Mesendoderm (in vitro differentiated cells): ENCODE measurements at regions not wholly inside any gene's neighbourhood (a gene's known extent, or its start where the extent isn't known, plus 50 kb on each side); places are given as distances from the start of the nearest gene placed in this dataset.

ENCODE experiments used
- DNase-seq: peaks from one replicate; pipeline ENCODE4 v3.0.0; 2013
- H2AK5ac ChIP-seq: 2 replicates; pipeline ENCODE4 v1.6.1; 2013; ENCODE audit warnings: low read length, inconsistent platforms
- H2BK120ac ChIP-seq: 2 replicates; pipeline ENCODE4 v1.6.1; 2013; ENCODE audit warnings: low read depth, mild to moderate bottlenecking, low read length, moderate library complexity, mixed read lengths
- H2BK15ac ChIP-seq: replicated peaks from 2 replicates; pipeline ENCODE4 v1.6.1; 2013; ENCODE audit warnings: low read depth, mild to moderate bottlenecking, moderate library complexity
- H2BK5ac ChIP-seq: 2 replicates; pipeline ENCODE4 v1.6.1; 2013; ENCODE audit warnings: low read length, inconsistent platforms
- H3K18ac ChIP-seq: 2 replicates; pipeline ENCODE4 v1.6.1; 2013; ENCODE audit warnings: mild to moderate bottlenecking, low read length, mixed read lengths
- H3K23ac ChIP-seq: one replicate; pipeline ENCODE4 v1.6.1; 2013; ENCODE audit warnings: low read length
- H3K27ac ChIP-seq: 2 replicates; pipeline ENCODE4 v1.5.1; 2013; ENCODE audit warnings: low read depth, mild to moderate bottlenecking, inconsistent platforms, low read length, moderate library complexity
- H3K27me3 ChIP-seq: 2 replicates; pipeline ENCODE4 v1.6.1; 2013; ENCODE audit warnings: low read length, control low read depth, mild to moderate bottlenecking, inconsistent platforms; ENCODE audit not compliant: insufficient read depth, poor library complexity
- H3K36me3 ChIP-seq: 2 replicates; pipeline ENCODE4 v1.6.1; 2013; ENCODE audit warnings: low read length, inconsistent platforms; ENCODE audit not compliant: control insufficient read depth, insufficient read depth
- H3K4ac ChIP-seq: one replicate; pipeline ENCODE4 v1.6.1; 2013; ENCODE audit warnings: low read depth, mild to moderate bottlenecking, low read length, moderate library complexity
- H3K4me1 ChIP-seq: 2 replicates; pipeline ENCODE4 v1.6.1; 2013; ENCODE audit warnings: low read depth, low read length, inconsistent platforms; ENCODE audit not compliant: control insufficient read depth
- H3K4me2 ChIP-seq: 2 replicates; pipeline ENCODE4 v1.6.1; 2013; ENCODE audit warnings: low read length
- H3K4me3 ChIP-seq: 2 replicates; pipeline ENCODE4 v1.5.1; 2013; ENCODE audit warnings: mild to moderate bottlenecking, low read length
- H3K56ac ChIP-seq: one replicate; pipeline ENCODE4 v1.6.1; 2013; ENCODE audit warnings: low read length
- H3K79me1 ChIP-seq: 2 replicates; pipeline ENCODE4 v1.6.1; 2013; ENCODE audit warnings: low read length, inconsistent platforms
- H3K79me2 ChIP-seq: 2 replicates; pipeline ENCODE4 v1.6.1; 2013; ENCODE audit warnings: mild to moderate bottlenecking, low read length; ENCODE audit not compliant: control insufficient read depth, insufficient read depth
- H3K9ac ChIP-seq: 2 replicates; pipeline ENCODE4 v1.6.1; 2013; ENCODE audit warnings: low read length, inconsistent platforms
- H4K5ac ChIP-seq: one replicate; pipeline ENCODE4 v1.6.1; 2013; ENCODE audit warnings: low read length
- H4K8ac ChIP-seq: one replicate; pipeline ENCODE4 v1.6.1; 2013; ENCODE audit warnings: low read depth, mild to moderate bottlenecking, control low read depth, low read length, moderate library complexity
- WGBS: extraction: QIAGEN DNeasy Blood & Tissue Kit; methylation state at CpG from one replicate; pipeline ENCODE4 v1.1.7; 2013; ENCODE audit warnings: low lambda C conversion rate, missing lambda C conversion rate; ENCODE audit not compliant: insufficient coverage; ENCODE audit errors: extremely low coverage; 5-methylcytosine and 5-hydroxymethylcytosine counted together

DNA sequence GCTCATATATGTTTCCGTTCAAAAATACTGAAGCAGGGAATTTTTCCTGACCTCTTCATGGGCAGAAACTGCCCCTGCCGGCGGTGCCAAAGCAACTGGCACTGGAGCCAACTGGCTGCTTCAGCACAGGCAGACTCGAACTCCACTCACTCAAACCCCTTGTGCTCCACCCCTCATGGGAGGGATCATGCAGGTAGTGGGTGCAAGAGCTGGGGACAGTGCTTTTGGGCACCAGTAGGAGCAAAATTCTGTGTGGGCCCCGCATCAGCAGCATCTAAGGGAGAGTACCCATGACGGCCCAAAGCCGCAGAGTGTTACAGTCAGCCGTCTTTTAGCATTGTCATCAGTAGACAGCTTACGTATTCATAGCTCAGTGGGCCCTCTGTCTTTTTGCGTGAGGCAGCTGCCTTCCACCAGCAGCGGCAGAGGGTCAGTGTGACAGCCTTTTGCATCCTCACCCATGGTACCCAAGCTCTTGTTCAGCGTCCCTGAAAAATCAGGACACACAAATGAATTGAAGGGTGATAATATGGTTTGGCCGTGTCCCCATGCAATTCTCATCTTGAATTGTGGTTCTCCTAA, 393.8 kb downstream of the SLITRK6 start:
- no CpG with 5 or more reads among the region's 13 CpGs for WGBS
- Histone ChIP-seq H2AK5ac (no peak overlapping the region), H3K79me2 (no peaks in the 10 kb centered on the region), H3K4me1 (no peaks in the 10 kb centered on the region), H3K4ac (no peak overlapping the region), H3K18ac (no peak overlapping the region), H3K9ac (no peak overlapping the region), H3K27ac (no peak overlapping the region), H2BK5ac (no peak overlapping the region), H3K23ac (no peak overlapping the region), H3K56ac (no peak overlapping the region), H4K5ac (no peak overlapping the region), H3K27me3 (no peaks in the 10 kb centered on the region), H3K79me1 (no peaks in the 10 kb centered on the region), H3K4me2 (no peak overlapping the region), H3K36me3 (no peaks in the 10 kb centered on the region), H4K8ac (no peak overlapping the region), H2BK15ac (no peak overlapping the region), H3K4me3 (no peak overlapping the region), H2BK120ac (no peak overlapping the region)
- DNase-seq = no peak

DNA sequence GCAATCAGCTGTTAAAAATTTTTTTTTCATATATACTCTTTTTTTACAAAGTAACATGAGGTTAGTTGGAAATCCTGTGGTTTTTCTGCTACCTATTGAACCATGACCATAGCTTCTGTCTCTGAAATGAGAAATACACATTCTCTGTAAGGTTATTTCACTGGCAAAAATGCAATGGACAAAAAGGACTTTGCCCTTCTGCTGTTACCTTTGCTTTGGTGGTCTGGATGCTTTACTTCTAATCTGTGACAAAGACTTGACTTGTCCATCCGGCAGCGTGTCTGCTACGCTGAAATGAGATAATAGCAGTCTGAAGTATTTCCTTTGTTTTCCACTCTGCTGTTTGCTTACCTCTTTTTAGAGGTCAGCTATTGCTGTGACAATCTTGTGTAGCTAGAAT, 412.8 kb downstream of the SLITRK6 start:
- no peak overlapping the region for H3K4ac ChIP-seq
- WGBS = no CpG with 5 or more reads among the region's 3 CpGs
- no peak overlapping the region for H3K27ac ChIP-seq
- no peak overlapping the region for H3K4me2 ChIP-seq
- H3K79me1 ChIP-seq = no peaks in the 10 kb centered on the region
- no peak overlapping the region for H3K23ac ChIP-seq
- H4K8ac ChIP-seq = no peak overlapping the region
- DNase-seq = peak; percentile 1
- H2BK120ac ChIP-seq = no peak overlapping the region
- H3K4me1 ChIP-seq = no peaks in the 10 kb centered on the region
- no peak overlapping the region for H2BK15ac ChIP-seq
- no peaks in the 10 kb centered on the region for H3K27me3 ChIP-seq
- H3K36me3 ChIP-seq = no peaks in the 10 kb centered on the region
- no peak overlapping the region for H3K4me3 ChIP-seq
- no peaks in the 10 kb centered on the region for H3K79me2 ChIP-seq
- no peak overlapping the region for H2BK5ac ChIP-seq
- H3K18ac ChIP-seq = no peak overlapping the region
- H4K5ac ChIP-seq = no peak overlapping the region
- no peak overlapping the region for H3K9ac ChIP-seq
- no peak overlapping the region for H2AK5ac ChIP-seq
- H3K56ac ChIP-seq = no peak overlapping the region

GRCh38 chr13:85383291-85383690, 415.9 kb downstream of the SLITRK6 start:
- no peaks in the 10 kb centered on the region for H3K4me1 ChIP-seq
- H2BK5ac ChIP-seq = no peak overlapping the region
- H3K4me2 ChIP-seq = no peak overlapping the region
- H3K4me3 ChIP-seq = no peak overlapping the region
- H3K36me3 ChIP-seq = no peaks in the 10 kb centered on the region
- no peak overlapping the region for H3K23ac ChIP-seq
- H3K18ac ChIP-seq = no peak overlapping the region
- no peaks in the 10 kb centered on the region for H3K27me3 ChIP-seq
- H2BK120ac ChIP-seq = no peak overlapping the region
- H3K27ac ChIP-seq = no peak overlapping the region
- H3K9ac ChIP-seq = no peak overlapping the region
- no peaks in the 10 kb centered on the region for H3K79me1 ChIP-seq
- H3K4ac ChIP-seq = no peak overlapping the region
- WGBS = no CpG with 5 or more reads among the region's 1 CpG
- no peak overlapping the region for H4K8ac ChIP-seq
- no peak overlapping the region for H3K56ac ChIP-seq
- no peak overlapping the region for H4K5ac ChIP-seq
- no peak for DNase-seq
- no peak overlapping the region for H2BK15ac ChIP-seq
- no peaks in the 10 kb centered on the region for H3K79me2 ChIP-seq
- H2AK5ac ChIP-seq = no peak overlapping the region

- Histone ChIP-seq H3K4me2 (no peak overlapping the region), H3K79me2 (no peaks in the 10 kb centered on the region), H3K23ac (no peak overlapping the region), H3K4me1 (no peaks in the 10 kb centered on the region), H3K4ac (no peak overlapping the region), H2AK5ac (no peak overlapping the region), H3K27me3 (no peaks in the 10 kb centered on the region), H4K8ac (no peak overlapping the region), H3K9ac (no peak overlapping the region), H2BK15ac (no peak overlapping the region), H4K5ac (no peak overlapping the region), H3K79me1 (no peaks in the 10 kb centered on the region), H2BK5ac (no peak overlapping the region), H3K56ac (no peak overlapping the region), H3K18ac (no peak overlapping the region), H3K36me3 (no peaks in the 10 kb centered on the region), H2BK120ac (no peak overlapping the region), H3K4me3 (no peak overlapping the region), H3K27ac (no peak overlapping the region)
- WGBS = no CpG with 5 or more reads among the region's 2 CpGs
- DNase-seq = no peak
Measured at GRCh38 chr13:85381082-85381481, 418.1 kb downstream of the SLITRK6 start.

- Histone ChIP-seq H3K4me1 (no peaks in the 10 kb centered on the region), H3K18ac (no peak overlapping the region), H2BK15ac (no peak overlapping the region)
Measured at GRCh38 chr13:85379991-85380390, 419.2 kb downstream of the SLITRK6 start.

GRCh38 chr13:85379433-85379832, 419.8 kb downstream of the SLITRK6 start:
- Histone ChIP-seq H3K36me3 (no peaks in the 10 kb centered on the region), H3K27me3 (no peaks in the 10 kb centered on the region), H3K79me1 (no peaks in the 10 kb centered on the region), H3K9ac (no peak overlapping the region), H2BK120ac (no peak overlapping the region), H3K4me3 (no peak overlapping the region), H4K5ac (no peak overlapping the region), H2BK5ac (no peak overlapping the region), H3K4me1 (no peaks in the 10 kb centered on the region), H4K8ac (no peak overlapping the region), H3K79me2 (no peaks in the 10 kb centered on the region), H3K23ac (no peak overlapping the region), H3K56ac (no peak overlapping the region), H3K4ac (no peak overlapping the region), H2BK15ac (no peak overlapping the region), H3K27ac (no peak overlapping the region), H3K18ac (no peak overlapping the region), H2AK5ac (no peak overlapping the region), H3K4me2 (no peak overlapping the region)
- no CpG with 5 or more reads among the region's 3 CpGs for WGBS
- no peak for DNase-seq

More at GRCh38 chr13:85379991-85380390, 419.2 kb downstream of the SLITRK6 start:
- Histone ChIP-seq H2AK5ac (no peak overlapping the region), H3K27ac (no peak overlapping the region), H3K79me2 (no peaks in the 10 kb centered on the region), H3K27me3 (no peaks in the 10 kb centered on the region), H3K9ac (no peak overlapping the region), H3K23ac (no peak overlapping the region), H3K56ac (no peak overlapping the region), H4K5ac (no peak overlapping the region), H2BK5ac (no peak overlapping the region), H3K4me2 (no peak overlapping the region), H2BK120ac (no peak overlapping the region), H3K4ac (no peak overlapping the region), H3K79me1 (no peaks in the 10 kb centered on the region), H3K36me3 (no peaks in the 10 kb centered on the region), H3K4me3 (no peak overlapping the region), H4K8ac (no peak overlapping the region)
- DNase-seq = no peak
- WGBS = no CpG with 5 or more reads among the region's 1 CpG
